IMR-90 (cell line): ENCODE measurements at regions not wholly inside any gene's neighbourhood (a gene's known extent, or its start where the extent isn't known, plus 50 kb on each side); places are given as distances from the start of the nearest gene placed in this dataset.

Experiments
- ATAC-seq: fragments of 200-7000 bp; cut with Tn5 transposase; 2 replicates; pipeline ENCODE4 v1.9.1; 2020; ENCODE audit warnings: low read depth, mild to moderate bottlenecking, moderate library complexity
- BruUV-seq: library from RNA; stranded (reverse); fragments of 400-500 nt; replicated peaks from 2 replicates; lab custom pipeline; 2021; lab: Mats Ljungman, UMichigan
- CTCF ChIA-PET: fragments of 300-600 bp; formaldehyde crosslinking; extraction: SDS; loops from one replicate; lab custom pipeline; 2021; ENCODE audit warnings: antibody characterized with exemption; lab: Yijun Ruan, JAX
- POLR2A ChIA-PET: fragments of 300-600 bp; sonication (Branson Sonifier 250); formaldehyde crosslinking; loops from one replicate; lab custom pipeline; 2022; ENCODE audit warnings: antibody characterized with exemption; ENCODE audit not compliant: unreplicated experiment; lab: Charles Lee
- DNase-seq: peaks from one replicate; pipeline ENCODE4 v3.0.0; 2013
- H2AFZ ChIP-seq: replicated peaks from 2 replicates; pipeline ENCODE3; 2013; ENCODE audit warnings: low read length, mild to moderate bottlenecking; ENCODE audit not compliant: poor library complexity
- H2AK5ac ChIP-seq: 2 replicates; pipeline ENCODE4 v1.6.1; 2013; ENCODE audit warnings: low read depth, low read length, inconsistent platforms
- H2AK9ac ChIP-seq: replicated peaks from 2 replicates; pipeline ENCODE3; 2013; ENCODE audit warnings: mild to moderate bottlenecking, low read depth, low read length, moderate library complexity; ENCODE audit not compliant: poor library complexity
- H2BK120ac ChIP-seq: 2 replicates; pipeline ENCODE4 v1.6.1; 2013; ENCODE audit warnings: low read depth, low read length, inconsistent platforms
- H2BK15ac ChIP-seq: 3 replicates; pipeline ENCODE4 v1.6.1; 2013; ENCODE audit warnings: low read depth, low read length, inconsistent platforms
- H2BK20ac ChIP-seq: 2 replicates; pipeline ENCODE4 v1.6.1; 2013; ENCODE audit warnings: low read depth, mild to moderate bottlenecking, inconsistent platforms, low read length, moderate library complexity
- H2BK5ac ChIP-seq: 2 replicates; pipeline ENCODE4 v1.6.1; 2013; ENCODE audit warnings: mild to moderate bottlenecking, low read depth, low read length, inconsistent platforms; ENCODE audit not compliant: poor library complexity, severe bottlenecking
- H3K14ac ChIP-seq: replicated peaks from 2 replicates; pipeline ENCODE4 v1.6.1; 2013; ENCODE audit warnings: low read depth, low read length, inconsistent platforms
- H3K18ac ChIP-seq: 2 replicates; pipeline ENCODE4 v1.6.1; 2013; ENCODE audit warnings: low read depth, low read length, control low read depth
- H3K23ac ChIP-seq: 2 replicates; pipeline ENCODE4 v1.6.1; 2013; ENCODE audit warnings: low read depth, low read length, inconsistent platforms
- H3K27ac ChIP-seq: 2 replicates; pipeline ENCODE4 v1.5.1; 2013; ENCODE audit warnings: mild to moderate bottlenecking, control low read depth, low read length; ENCODE audit not compliant: insufficient read depth
- H3K27me3 ChIP-seq: 2 replicates; pipeline ENCODE4 v1.6.1; 2013; ENCODE audit warnings: low read length; ENCODE audit not compliant: control insufficient read depth, insufficient read depth
- H3K36me3 ChIP-seq: 2 replicates; pipeline ENCODE4 v1.6.1; 2013; ENCODE audit warnings: low read length, mixed read lengths; ENCODE audit not compliant: control insufficient read depth, insufficient read depth
- H3K4ac ChIP-seq: 2 replicates; pipeline ENCODE4 v1.6.1; 2013; ENCODE audit warnings: low read depth, low read length, inconsistent platforms
- H3K4me1 ChIP-seq: 2 replicates; pipeline ENCODE4 v1.6.1; 2013; ENCODE audit warnings: low read length, mixed read lengths; ENCODE audit not compliant: control insufficient read depth, insufficient read depth
- H3K4me2 ChIP-seq: 2 replicates; pipeline ENCODE4 v1.6.1; 2013; ENCODE audit warnings: low read depth, mild to moderate bottlenecking, control low read depth, low read length, moderate library complexity
- H3K4me3 ChIP-seq: 2 replicates; pipeline ENCODE4 v1.5.1; 2013; ENCODE audit warnings: low read depth, mild to moderate bottlenecking, control low read depth, low read length, moderate library complexity; ENCODE audit not compliant: insufficient read depth
- H3K56ac ChIP-seq: 2 replicates; pipeline ENCODE4 v1.6.1; 2013; ENCODE audit warnings: low read length, inconsistent platforms; ENCODE audit not compliant: insufficient read depth; ENCODE audit errors: extremely low read depth
- H3K79me1 ChIP-seq, 2 experiments: 2 replicates each; pipeline ENCODE4 v1.6.1; 2013; ENCODE audit warnings: low read length in 2 of 2, inconsistent platforms in 1 of 2, low read depth in 1 of 2
- H3K9ac ChIP-seq: 2 replicates; pipeline ENCODE4 v1.6.1; 2013; ENCODE audit warnings: low read depth, low read length, control low read depth
- H3K9me1 ChIP-seq: 2 replicates; pipeline ENCODE4 v1.6.1; 2013; ENCODE audit warnings: low read length, inconsistent platforms; ENCODE audit not compliant: insufficient read depth
- H3K9me3 ChIP-seq: 2 replicates; pipeline ENCODE4 v1.6.1; 2013; ENCODE audit warnings: low read length; ENCODE audit not compliant: control insufficient read depth, insufficient read depth
- H4K20me1 ChIP-seq: 2 replicates; pipeline ENCODE4 v1.6.1; 2013; ENCODE audit warnings: low read length, inconsistent platforms; ENCODE audit not compliant: insufficient read depth
- H4K5ac ChIP-seq: 2 replicates; pipeline ENCODE4 v1.6.1; 2013; ENCODE audit warnings: mild to moderate bottlenecking, low read depth, low read length, control low read depth
- H4K8ac ChIP-seq, 2 experiments: 2 replicates each; pipeline ENCODE4 v1.6.1; 2013; ENCODE audit warnings: low read depth in 2 of 2, low read length in 2 of 2, control low read depth in 1 of 2, inconsistent platforms in 1 of 2
- H4K91ac ChIP-seq: 2 replicates; pipeline ENCODE4 v1.6.1; 2013; ENCODE audit warnings: low read depth, low read length, inconsistent platforms; ENCODE audit not compliant: insufficient read depth
- FOS ChIP-seq: fragments of 150-350 bp; IDR thresholded peaks from 2 replicates; pipeline ENCODE4 v1.6.1; 2016; ENCODE audit warnings: low read depth, low read length
- MAZ ChIP-seq: IDR thresholded peaks from 2 replicates; pipeline ENCODE4 v1.6.1; 2012; ENCODE audit warnings: low read depth, mild to moderate bottlenecking, low read length, improper control_type of control experiment, moderate library complexity, borderline replicate concordance
- RAD21 ChIP-seq: IDR thresholded peaks from 2 replicates; pipeline ENCODE4 v1.6.1; 2012; ENCODE audit warnings: low read length, improper control_type of control experiment
- RCOR1 ChIP-seq: IDR thresholded peaks from 2 replicates; pipeline ENCODE4 v1.6.1; 2012; ENCODE audit warnings: mild to moderate bottlenecking, low read length, improper control_type of control experiment; ENCODE audit not compliant: insufficient replicate concordance
- RFX5 ChIP-seq: IDR thresholded peaks from 2 replicates; pipeline ENCODE4 v1.8.0; 2012; ENCODE audit warnings: low read depth, mild to moderate bottlenecking, low read length, moderate library complexity
- whole genome bisulfite sequencing, 2 experiments: methylation state at CpG; one replicate each; pipeline versions ENCODE4 v1.1.5 to v1.1.7; 2013; ENCODE audit warnings: missing lambda C conversion rate in 2 of 2; ENCODE audit not compliant: insufficient read length in 1 of 2; ENCODE audit errors: extremely low coverage in 2 of 2; 5-methylcytosine and 5-hydroxymethylcytosine counted together
- dilution Hi-C: fragments of 300-500 bp; cut with HindIII; formaldehyde crosslinking; loops from one replicate; pipeline ENCODE4 v1.14.3; 2018; ENCODE audit warnings: low sequenced_read_pairs; ENCODE audit not compliant: unreplicated experiment
- in situ Hi-C: fragments of 300-500 bp; cut with MboI; formaldehyde crosslinking; loops from 3 replicates; pipeline ENCODE4 v1.14.3; 2019; ENCODE audit warnings: low sequenced_read_pairs, inconsistent platforms, mixed read lengths
- intact Hi-C: fragments of 100-400 bp; cut with micrococcal nuclease; formaldehyde crosslinking; loops from 2 replicates; pipeline ENCODE4 v1.10.0; 2022
- TF ChIP-seq, protein P1 (sequence below): conservative IDR thresholded peaks from 2 replicates; pipeline ENCODE4 v1.5.1; 2012; ENCODE audit warnings: mild to moderate bottlenecking, low read depth, low read length, improper control_type of control experiment

DNA sequence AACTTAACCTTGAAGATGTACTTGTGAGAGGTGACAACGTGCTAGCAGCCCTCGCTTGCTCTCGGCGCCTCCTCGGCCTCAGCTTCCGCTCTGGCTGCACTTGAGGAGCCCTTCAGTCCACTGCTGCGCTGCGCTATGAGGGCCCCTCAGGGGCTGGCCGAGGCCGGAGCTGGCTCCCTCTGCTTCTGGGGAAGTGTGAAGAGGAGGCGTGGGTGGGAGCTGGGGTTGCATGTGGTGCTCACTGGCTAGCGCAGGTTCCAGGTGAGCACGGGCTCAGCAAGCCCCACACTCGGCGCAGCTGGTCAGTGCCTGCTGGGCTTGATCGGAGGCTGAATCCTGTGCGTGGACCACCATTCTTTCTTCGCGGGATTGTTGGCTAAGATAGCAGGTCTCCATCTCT, 166.1 kb downstream of the MRPS30 start:
- H3K79me1 ChIP-seq, result no peaks in the 10 kb centered on the region
- H4K20me1 ChIP-seq, result no peaks in the 10 kb centered on the region
- DNase-seq, result no peak
- no peak overlapping the region for H3K18ac ChIP-seq
- H3K9me1 ChIP-seq, result no peaks in the 10 kb centered on the region
- H2BK20ac ChIP-seq, result no peak overlapping the region
- H2BK5ac ChIP-seq, result no peak overlapping the region
- no peak overlapping the region for H2AK9ac ChIP-seq
- no peak overlapping the region for H4K8ac ChIP-seq
- ATAC-seq, result no peak
- ChIA-PET CTCF (no interaction called here), POLR2A (no interaction called here)
- no TSS peak for BruUV-seq
- H4K91ac ChIP-seq, result no peak overlapping the region
- H3K4me2 ChIP-seq, result no peak overlapping the region
- H2BK15ac ChIP-seq, result no peak overlapping the region
- no peaks in the 10 kb centered on the region for H3K27me3 ChIP-seq
- dilution Hi-C loops (no loop called here), intact Hi-C loops (no loop called here), in situ Hi-C loops (no loop called here)
- no peaks in the 10 kb centered on the region for H3K36me3 ChIP-seq
- H4K5ac ChIP-seq, result no peak overlapping the region
- no peak overlapping the region for H2AFZ ChIP-seq
- H3K4ac ChIP-seq, result no peak overlapping the region
- TF ChIP-seq RAD21 (no peak), RCOR1 (no peak), RFX5 (no peak), MAZ (no peak), FOS (no peak)
- TF ChIP-seq, protein P1, sequence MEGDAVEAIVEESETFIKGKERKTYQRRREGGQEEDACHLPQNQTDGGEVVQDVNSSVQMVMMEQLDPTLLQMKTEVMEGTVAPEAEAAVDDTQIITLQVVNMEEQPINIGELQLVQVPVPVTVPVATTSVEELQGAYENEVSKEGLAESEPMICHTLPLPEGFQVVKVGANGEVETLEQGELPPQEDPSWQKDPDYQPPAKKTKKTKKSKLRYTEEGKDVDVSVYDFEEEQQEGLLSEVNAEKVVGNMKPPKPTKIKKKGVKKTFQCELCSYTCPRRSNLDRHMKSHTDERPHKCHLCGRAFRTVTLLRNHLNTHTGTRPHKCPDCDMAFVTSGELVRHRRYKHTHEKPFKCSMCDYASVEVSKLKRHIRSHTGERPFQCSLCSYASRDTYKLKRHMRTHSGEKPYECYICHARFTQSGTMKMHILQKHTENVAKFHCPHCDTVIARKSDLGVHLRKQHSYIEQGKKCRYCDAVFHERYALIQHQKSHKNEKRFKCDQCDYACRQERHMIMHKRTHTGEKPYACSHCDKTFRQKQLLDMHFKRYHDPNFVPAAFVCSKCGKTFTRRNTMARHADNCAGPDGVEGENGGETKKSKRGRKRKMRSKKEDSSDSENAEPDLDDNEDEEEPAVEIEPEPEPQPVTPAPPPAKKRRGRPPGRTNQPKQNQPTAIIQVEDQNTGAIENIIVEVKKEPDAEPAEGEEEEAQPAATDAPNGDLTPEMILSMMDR, result no peak
- no peak overlapping the region for H3K9ac ChIP-seq
- H3K4me3 ChIP-seq, result no peak overlapping the region
- H3K14ac ChIP-seq, result no peak overlapping the region
- H2BK120ac ChIP-seq, result no peak overlapping the region
- no peak overlapping the region for H3K27ac ChIP-seq
- H3K4me1 ChIP-seq, result no peaks in the 10 kb centered on the region
- peaks cover 6% of the 10 kb centered on the region; the same call in 1 of the 2 replicates for H3K9me3 ChIP-seq
- no CpG with 5 or more reads among the region's 19 CpGs for WGBS, 2 experiments
- H3K23ac ChIP-seq, result no peak overlapping the region
- no peak overlapping the region for H3K56ac ChIP-seq
- no peak overlapping the region for H2AK5ac ChIP-seq
